Testis (tissue), 2 donors: ENCODE measurements at regions not wholly inside any gene's neighbourhood (a gene's known extent, or its start where the extent isn't known, plus 50 kb on each side); places are given as distances from the start of the nearest gene placed in this dataset.

Experiments used
- CTCF ChIP-seq, 3 experiments: fragments of 450-650 bp in 2 of 3; fragments of 200-600 bp in 1 of 3; sonication (generic) in 1 of 3; IDR thresholded peaks; one replicate each; pipeline ENCODE4 v1.5.1; 2016 to 2019; ENCODE audit warnings: antibody characterized with exemption in 3 of 3, mild to moderate bottlenecking in 2 of 3, moderate library complexity in 1 of 3
- POLR2A ChIP-seq: fragments of 450-650 bp; IDR thresholded peaks from one replicate; pipeline ENCODE4 v1.6.1; 2017; ENCODE audit warnings: antibody characterized with exemption, mild to moderate bottlenecking, moderate library complexity

- TF ChIP-seq CTCF (IDR thresholded peaks at IDR 0.05), result no peak
- no peak for TF ChIP-seq POLR2A
These were observed 303.2 kb upstream of the KCND2 start for GRCh38 chr7:119969763-119970162.
